ENCODE measurements at regions not wholly inside any gene's neighbourhood (a gene's known extent, or its start where the extent isn't known, plus 50 kb on each side); places are given as distances from the start of the nearest gene placed in this dataset.

GRCh38 chr6:95142661-95143335 lies 434.5 kb upstream of the MANEA start:
- no peak for DNase-seq

GRCh38 chr6:95143408-95144180 lies 433.7 kb upstream of the MANEA start:
- no peak for DNase-seq

- no peak for DNase-seq
Observed at GRCh38 chr6:95145457-95145856, 431.9 kb upstream of the MANEA start.

GRCh38 chr6:95159557-95159956 lies 417.8 kb upstream of the MANEA start:
- DNase-seq = no peak

GRCh38 chr6:95169775-95170174 lies 407.6 kb upstream of the MANEA start:
- no peak for DNase-seq

GRCh38 chr6:95175927-95176675 lies 401.2 kb upstream of the MANEA start:
- no peak for DNase-seq

- no peak for DNase-seq
Observed at GRCh38 chr6:95185874-95186273, 391.5 kb upstream of the MANEA start.

- DNase-seq = no peak
Observed at GRCh38 chr6:95186710-95187109, 390.6 kb upstream of the MANEA start.

- no peak for DNase-seq
Observed at GRCh38 chr6:95197590-95197989, 379.7 kb upstream of the MANEA start.

- DNase-seq = no peak
Observed at GRCh38 chr6:95203153-95203754, 374.1 kb upstream of the MANEA start.

GRCh38 chr6:95204178-95204577 lies 373.2 kb upstream of the MANEA start:
- no peak for DNase-seq

- no peak for DNase-seq
Observed at GRCh38 chr6:95208621-95209020, 368.7 kb upstream of the MANEA start.

- no peak for DNase-seq
Observed at GRCh38 chr6:95209074-95209473, 368.3 kb upstream of the MANEA start.

- DNase-seq = no peak
Observed at GRCh38 chr6:95216555-95216954, 360.8 kb upstream of the MANEA start.

- DNase-seq = no peak
Observed at GRCh38 chr6:95227351-95227750, 350.0 kb upstream of the MANEA start.

- DNase-seq = no peak
Observed at GRCh38 chr6:95228636-95229035, 348.7 kb upstream of the MANEA start.

- DNase-seq = no peak
Observed at GRCh38 chr6:95230071-95230740, 347.1 kb upstream of the MANEA start.

- no peak for DNase-seq
Observed at GRCh38 chr6:95231416-95231815, 345.9 kb upstream of the MANEA start.

- no peak for DNase-seq
Observed at GRCh38 chr6:95232446-95232845, 344.9 kb upstream of the MANEA start.

GRCh38 chr6:95233879-95234278 lies 343.5 kb upstream of the MANEA start:
- no peak for DNase-seq

GRCh38 chr6:95240514-95240913 lies 336.8 kb upstream of the MANEA start:
- DNase-seq = no peak

- DNase-seq = no peak
Observed at GRCh38 chr6:95242560-95242959, 334.8 kb upstream of the MANEA start.

- no peak for DNase-seq
Observed at GRCh38 chr6:95243053-95243452, 334.3 kb upstream of the MANEA start.

Data from activated gamma-delta T cell treated with Interleukin-2 at 50 U/mL for 16 hours (primary cell).